Stimulated activated CD4-positive, alpha-beta T cell treated with anti-CD3 and anti-CD28 coated beads, Interleukin-1b, Interleukin-23, amount 100 ng/mL, for 1 hour (primary cell): ENCODE measurements at regions not wholly inside any gene's neighbourhood (a gene's known extent, or its start where the extent isn't known, plus 50 kb on each side); places are given as distances from the start of the nearest gene placed in this dataset.

Experiments used
- DNase-seq, 2 donors: peaks; one replicate each; pipeline ENCODE4 v3.0.0-alpha.2; 2020; ENCODE audit warnings: low read depth in 2 of 2

DNA sequence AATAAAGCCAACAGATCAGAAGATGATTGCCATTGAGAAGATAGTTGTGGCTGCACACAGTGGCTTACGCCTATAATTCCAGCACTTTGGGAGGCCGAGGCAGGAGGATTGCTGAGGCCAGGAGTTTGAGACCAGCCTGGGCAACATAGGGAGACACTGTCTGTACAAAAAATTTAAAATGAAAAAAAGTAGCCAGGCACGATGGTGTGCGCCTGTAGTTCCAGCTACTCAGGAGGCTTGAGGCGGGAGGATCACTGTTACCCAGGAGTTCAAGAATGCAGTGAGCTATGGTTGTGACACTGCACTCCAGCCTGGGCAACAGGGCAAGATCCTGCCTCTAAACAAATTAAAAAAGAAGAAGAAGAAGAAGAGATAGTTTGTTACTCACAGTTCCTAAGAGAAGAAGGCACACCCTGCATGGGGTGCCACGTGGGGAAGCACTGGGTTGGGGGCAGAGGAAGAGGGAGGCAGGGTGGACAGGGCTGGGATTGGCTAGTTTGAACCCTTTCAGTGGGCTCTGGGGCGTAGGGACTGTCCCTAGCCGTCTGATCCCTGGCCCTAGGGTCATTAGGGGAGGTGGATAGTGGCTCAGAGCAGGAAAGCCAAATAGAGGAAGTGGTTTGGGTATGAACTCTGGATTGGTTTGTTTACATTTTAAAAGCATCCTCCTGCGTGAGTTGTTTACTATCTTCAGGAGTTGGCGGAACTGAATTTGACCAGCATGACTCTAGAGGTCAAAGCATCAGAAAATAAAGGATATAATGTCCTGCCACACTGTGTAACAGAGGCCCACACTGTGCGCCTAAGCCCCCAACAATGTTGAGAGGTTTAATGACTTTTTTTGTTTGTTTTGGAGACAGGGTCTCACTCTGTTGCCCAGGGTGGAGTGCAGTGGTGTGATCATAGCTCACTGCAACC lies 60.5 kb upstream of the MEDAG start:
- DNase-seq = no peak

DNA sequence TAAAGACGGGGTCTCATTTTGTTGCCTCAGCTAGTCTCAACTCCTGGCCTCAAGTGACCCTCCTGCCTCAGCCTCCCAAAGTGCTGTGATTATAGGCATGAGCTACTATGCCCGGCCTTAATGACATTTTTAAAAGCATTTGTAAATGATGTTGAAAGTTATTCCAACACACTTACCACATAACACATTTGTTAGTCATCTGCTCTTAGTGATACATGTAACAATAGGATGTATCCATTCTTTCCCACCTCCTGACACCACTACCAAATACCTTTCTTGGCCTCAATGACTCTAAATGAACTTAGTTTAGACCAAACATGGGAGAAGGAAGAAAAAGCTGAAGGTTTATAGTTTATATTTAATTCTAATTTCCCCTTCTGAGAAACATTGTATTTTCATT lies 59.8 kb upstream of the MEDAG start:
- DNase-seq = no peak

GRCh38 chr13:30846866-30847265 lies 59.2 kb upstream of the MEDAG start:
- no peak for DNase-seq

- no peak for DNase-seq
These were observed 58.3 kb upstream of the MEDAG start for GRCh38 chr13:30847650-30848307.

DNA sequence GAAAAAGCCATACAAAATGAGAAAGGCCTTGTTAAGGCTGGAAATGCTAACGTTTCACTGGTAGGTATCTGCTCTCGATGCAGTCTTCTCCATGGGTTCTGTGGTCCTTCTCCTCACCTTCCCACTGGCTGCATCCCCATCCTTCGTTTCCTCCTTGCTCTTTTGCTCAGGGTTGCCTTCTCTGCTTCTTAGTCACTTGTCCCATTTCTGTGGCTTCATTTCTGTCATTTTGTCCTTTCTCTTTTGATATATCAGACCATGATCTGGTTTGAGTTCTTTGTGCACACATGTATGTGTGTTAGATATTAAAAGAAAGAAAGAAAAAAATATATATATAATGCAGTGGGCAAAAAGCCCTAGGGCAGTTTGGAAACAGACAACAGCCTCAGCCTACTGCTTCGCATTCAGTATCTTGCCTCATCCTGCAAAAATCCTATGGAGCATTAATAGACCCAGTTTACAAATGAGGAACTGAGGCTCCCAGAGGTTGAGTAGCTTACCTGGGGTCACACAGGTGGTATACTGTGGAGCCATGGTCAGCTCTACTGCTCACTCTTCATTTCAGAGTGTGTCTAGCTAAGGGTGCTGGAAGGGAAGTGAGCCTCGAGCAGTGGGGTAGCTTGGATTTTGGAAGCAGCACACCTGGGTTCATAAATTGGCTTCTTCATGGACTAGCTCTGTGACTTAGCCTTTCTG lies 57.6 kb upstream of the MEDAG start:
- no peak for DNase-seq

DNA sequence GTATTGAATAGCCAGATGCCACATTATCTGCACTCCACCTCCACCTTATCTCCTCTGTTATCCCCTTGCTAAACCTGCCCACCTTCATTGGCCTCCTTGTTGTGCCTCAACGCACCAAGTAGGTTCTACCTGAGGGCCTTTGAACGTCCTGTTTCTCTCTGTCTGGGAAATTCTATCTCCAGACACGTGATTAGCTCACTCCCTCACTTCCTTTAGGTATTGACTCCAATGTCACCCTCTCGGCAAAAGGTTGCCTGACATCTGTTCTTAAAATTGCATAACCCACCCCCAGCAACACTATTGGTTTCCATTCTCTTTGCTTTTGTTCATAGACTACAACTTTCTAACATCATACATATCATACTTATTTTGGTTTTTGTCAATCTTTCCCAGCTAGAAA lies 56.5 kb upstream of the MEDAG start:
- no peak for DNase-seq

- no peak for DNase-seq
These were observed 55.7 kb upstream of the MEDAG start for GRCh38 chr13:30850204-30850866.

GRCh38 chr13:30850867-30851211 lies 55.2 kb upstream of the MEDAG start:
- no peak for DNase-seq

GRCh38 chr13:30851697-30852096 lies 54.4 kb upstream of the MEDAG start:
- DNase-seq = no peak

- DNase-seq = no peak
These were observed 50.5 kb upstream of the MEDAG start for GRCh38 chr13:30855569-30855968.

- no peak for DNase-seq
These were observed 49.9 kb upstream of the MEDAG start for GRCh38 chr13:30856005-30856790.
